GM12874 (cell line): ENCODE measurements at regions not wholly inside any gene's neighbourhood (a gene's known extent, or its start where the extent isn't known, plus 50 kb on each side); places are given as distances from the start of the nearest gene placed in this dataset.

ENCODE experiments used
- CTCF ChIP-seq: IDR thresholded peaks from 2 replicates; pipeline ENCODE4 v1.5.1; 2011; ENCODE audit warnings: low read depth, mild to moderate bottlenecking, control low read depth, low read length, moderate library complexity; ENCODE audit not compliant: insufficient read depth

GRCh38 chr12:66775871-66776270 is 97.0 kb upstream of the GRIP1 start:
- no peak for TF ChIP-seq CTCF

- no peak for TF ChIP-seq CTCF
Measured at GRCh38 chr12:66776974-66777373, 98.1 kb upstream of the GRIP1 start.

- no peak for TF ChIP-seq CTCF
Measured at GRCh38 chr12:66779466-66779865, 100.6 kb upstream of the GRIP1 start.

GRCh38 chr12:66786531-66787308 is 107.8 kb upstream of the GRIP1 start:
- no peak for TF ChIP-seq CTCF

GRCh38 chr12:66799551-66799950 is 120.7 kb upstream of the GRIP1 start:
- TF ChIP-seq CTCF = no peak

- TF ChIP-seq CTCF = no peak
Measured at GRCh38 chr12:66800046-66800445, 121.2 kb upstream of the GRIP1 start.

- no peak for TF ChIP-seq CTCF
Measured at GRCh38 chr12:66803930-66804329, 125.1 kb upstream of the GRIP1 start.
